ENCODE measurements at regions not wholly inside any gene's neighbourhood (a gene's known extent, or its start where the extent isn't known, plus 50 kb on each side); places are given as distances from the start of the nearest gene placed in this dataset.

DNA sequence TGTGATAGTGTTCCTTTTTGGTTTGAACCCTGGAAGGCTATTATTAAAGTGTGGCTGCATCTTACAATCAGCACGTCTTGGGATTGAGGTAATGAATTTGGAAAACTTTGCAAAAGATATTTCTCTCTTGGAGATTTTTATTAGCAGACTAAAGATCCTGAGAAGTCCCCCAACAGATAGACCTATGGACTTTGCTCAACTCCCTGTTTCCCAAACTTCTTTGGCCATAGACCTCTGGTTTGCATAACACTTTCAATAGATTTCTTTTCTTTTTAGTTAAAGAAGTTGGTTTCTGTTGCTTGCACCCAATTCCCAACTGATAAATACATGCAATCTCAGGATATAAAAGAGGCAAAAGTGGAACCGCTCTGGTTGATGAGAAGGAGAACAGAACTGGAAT lies 465.8 kb upstream of the PROK2 start:
- Histone ChIP-seq H3K4me1 (peaks cover 9 to 20% (median 13%) of the 10 kb centered on the region in 4 donors), H3K27ac (no peak overlapping the region), H3K36me3 (no peaks in the 10 kb centered on the region), H3K4me3 (no peak overlapping the region), H3K9me3 (no peaks in the 10 kb centered on the region), H3K27me3 (no peaks in the 10 kb centered on the region)
- WGBS, 2 donors (ENCODE audit: low coverage in 1 of 2) = 86 to 95% methylated on average over 2 of the region's 2 CpGs
- intact Hi-C loops (cut with DNase I; ENCODE audit: low total_unique reads) (no loop called here), in situ Hi-C loops (cut with MboI; ENCODE audit: low pct_ligation_motif_present in 1 of 4, low pct_unique_long_range_greater_than_20kb in 1 of 4, low sequenced_read_pairs in 3 of 4) (loop anchor here in 2 of 4 donors (25.0 kb wide), 2 partner anchors 288 to 538 kb away; no protein-coding TSS in a partner anchor)
- TF ChIP-seq EP300 (IDR thresholded peaks at IDR 0.05; ENCODE audit: low read depth) = no peak
- TF ChIP-seq POLR2A (IDR thresholded peaks at IDR 0.05) = no peak
- TF ChIP-seq, protein P1, sequence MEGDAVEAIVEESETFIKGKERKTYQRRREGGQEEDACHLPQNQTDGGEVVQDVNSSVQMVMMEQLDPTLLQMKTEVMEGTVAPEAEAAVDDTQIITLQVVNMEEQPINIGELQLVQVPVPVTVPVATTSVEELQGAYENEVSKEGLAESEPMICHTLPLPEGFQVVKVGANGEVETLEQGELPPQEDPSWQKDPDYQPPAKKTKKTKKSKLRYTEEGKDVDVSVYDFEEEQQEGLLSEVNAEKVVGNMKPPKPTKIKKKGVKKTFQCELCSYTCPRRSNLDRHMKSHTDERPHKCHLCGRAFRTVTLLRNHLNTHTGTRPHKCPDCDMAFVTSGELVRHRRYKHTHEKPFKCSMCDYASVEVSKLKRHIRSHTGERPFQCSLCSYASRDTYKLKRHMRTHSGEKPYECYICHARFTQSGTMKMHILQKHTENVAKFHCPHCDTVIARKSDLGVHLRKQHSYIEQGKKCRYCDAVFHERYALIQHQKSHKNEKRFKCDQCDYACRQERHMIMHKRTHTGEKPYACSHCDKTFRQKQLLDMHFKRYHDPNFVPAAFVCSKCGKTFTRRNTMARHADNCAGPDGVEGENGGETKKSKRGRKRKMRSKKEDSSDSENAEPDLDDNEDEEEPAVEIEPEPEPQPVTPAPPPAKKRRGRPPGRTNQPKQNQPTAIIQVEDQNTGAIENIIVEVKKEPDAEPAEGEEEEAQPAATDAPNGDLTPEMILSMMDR (IDR thresholded peaks at IDR 0.05) = no peak
- DNase-seq = no peak

DNA sequence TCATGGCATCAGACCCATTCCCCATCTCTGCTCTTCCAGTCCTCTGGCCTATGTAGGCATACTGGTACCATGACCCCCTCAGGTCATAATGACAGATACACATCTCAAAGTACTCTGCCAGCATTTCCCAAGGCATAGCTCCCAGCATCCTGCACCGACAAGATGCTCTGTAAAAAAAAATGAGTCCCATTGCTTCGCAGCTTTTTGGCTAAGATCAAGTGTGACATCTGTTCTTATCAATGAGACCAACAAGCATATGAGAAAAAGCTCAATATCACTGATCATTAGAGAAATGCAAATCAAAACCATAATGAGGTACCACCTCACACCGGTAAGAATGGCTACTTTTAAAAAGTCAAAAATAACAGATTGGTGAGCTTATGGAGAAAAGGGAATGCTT lies 463.9 kb upstream of the PROK2 start:
- TF ChIP-seq EP300 (IDR thresholded peaks at IDR 0.05; ENCODE audit: low read depth) (no peak), POLR2AphosphoS5 (IDR thresholded peaks at IDR 0.05) (no peak), POLR2A (IDR thresholded peaks at IDR 0.05) (no peak)
- TF ChIP-seq, protein P1 (IDR thresholded peaks at IDR 0.05) = no peak
- WGBS, 2 donors (ENCODE audit: low coverage in 1 of 2) = 93 to 95% methylated on average over 2 to 3 of the region's 3 CpGs
- intact Hi-C loops (cut with DNase I; ENCODE audit: low total_unique reads) (no loop called here), in situ Hi-C loops (cut with MboI; ENCODE audit: low pct_ligation_motif_present in 1 of 4, low pct_unique_long_range_greater_than_20kb in 1 of 4, low sequenced_read_pairs in 3 of 4) (no loop called here)
- H3K9me3 ChIP-seq = no peaks in the 10 kb centered on the region
- no peak overlapping the region for H3K27ac ChIP-seq
- H3K4me1 ChIP-seq = peaks cover 0 to 22% (median 7%) of the 10 kb centered on the region in 4 donors
- DNase-seq = no peak
- no peaks in the 10 kb centered on the region for H3K27me3 ChIP-seq
- no peaks in the 10 kb centered on the region for H3K36me3 ChIP-seq
- no peak overlapping the region for H3K4me3 ChIP-seq

DNA sequence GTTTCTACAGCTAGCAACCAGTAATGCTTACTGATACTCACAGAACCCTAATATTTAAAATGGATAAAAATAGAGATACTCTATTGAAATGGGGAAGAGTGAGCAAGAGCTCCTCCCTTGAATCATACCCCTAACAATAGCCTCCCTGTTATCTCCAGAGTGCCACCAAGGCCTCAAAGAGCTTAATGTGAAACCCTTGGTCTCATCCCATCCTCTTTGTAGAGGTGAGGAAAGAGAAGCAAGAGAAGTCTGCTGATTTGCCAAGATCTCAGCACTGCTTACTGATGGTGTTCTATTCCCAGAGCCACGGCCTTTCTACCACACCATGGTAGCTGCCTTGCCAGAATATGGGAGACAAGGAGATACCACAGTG lies 463.4 kb upstream of the PROK2 start:
- Histone ChIP-seq H3K36me3 (no peaks in the 10 kb centered on the region), H3K4me3 (no peak overlapping the region), H3K27ac (no peak overlapping the region), H3K9me3 (no peaks in the 10 kb centered on the region), H3K27me3 (no peaks in the 10 kb centered on the region), H3K4me1 (peaks cover 0 to 22% (median 7%) of the 10 kb centered on the region in 4 donors)
- no peak for DNase-seq
- in situ Hi-C loops (cut with MboI; ENCODE audit: low pct_ligation_motif_present in 1 of 4, low pct_unique_long_range_greater_than_20kb in 1 of 4, low sequenced_read_pairs in 3 of 4) (no loop called here), intact Hi-C loops (cut with DNase I; ENCODE audit: low total_unique reads) (no loop called here)
- WGBS, 2 donors (ENCODE audit: low coverage in 1 of 2) = 80 to 100% methylated on average over 1 of the region's 1 CpG
- TF ChIP-seq POLR2A (IDR thresholded peaks at IDR 0.05) = no peak
- no peak for TF ChIP-seq POLR2AphosphoS5 (IDR thresholded peaks at IDR 0.05)
- no peak for TF ChIP-seq EP300 (IDR thresholded peaks at IDR 0.05; ENCODE audit: low read depth)
- TF ChIP-seq, protein P1 (IDR thresholded peaks at IDR 0.05) = no peak

DNA sequence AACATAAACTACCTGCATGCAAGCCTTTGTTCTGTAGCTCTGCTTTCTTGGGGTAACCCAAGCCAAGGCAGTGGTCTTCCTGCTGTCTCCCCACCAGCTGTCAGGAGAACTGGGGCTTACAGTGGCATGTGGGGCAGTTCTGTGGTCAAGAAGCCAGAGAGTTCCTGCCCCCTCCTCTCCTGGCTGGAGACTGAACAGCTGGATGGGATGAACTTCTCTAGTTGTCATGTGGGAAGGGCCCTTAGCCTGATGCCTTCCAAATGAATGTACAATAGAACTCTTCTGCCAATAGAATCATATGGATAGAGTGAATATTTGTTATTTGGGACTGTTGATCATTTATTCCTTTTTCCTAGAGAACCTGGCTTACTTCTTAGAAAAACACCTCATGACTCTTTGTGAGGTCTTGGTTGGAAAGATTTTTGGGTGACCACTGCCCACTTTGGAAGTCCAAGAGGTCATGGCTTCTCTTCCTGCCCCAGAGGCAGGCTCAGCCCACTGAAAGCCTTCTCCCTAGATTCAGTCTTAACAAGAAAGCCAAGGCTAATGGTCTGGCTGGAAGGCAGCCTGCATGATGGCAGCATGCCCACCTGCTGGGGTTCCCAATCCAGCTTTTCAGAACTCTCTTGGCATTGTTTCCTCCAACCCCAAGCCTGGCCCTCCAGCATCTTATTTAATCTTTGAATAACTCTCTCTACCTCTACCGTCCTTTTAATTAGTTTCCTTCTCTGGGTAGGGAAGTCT lies 462.9 kb upstream of the PROK2 start:
- Histone ChIP-seq H3K36me3 (no peaks in the 10 kb centered on the region), H3K27ac (no peak overlapping the region), H3K4me3 (no peak overlapping the region), H3K4me1 (peaks cover 0 to 22% (median 7%) of the 10 kb centered on the region in 4 donors), H3K9me3 (no peaks in the 10 kb centered on the region), H3K27me3 (no peaks in the 10 kb centered on the region)
- TF ChIP-seq EP300 (IDR thresholded peaks at IDR 0.05; ENCODE audit: low read depth) (no peak), POLR2A (IDR thresholded peaks at IDR 0.05) (no peak)
- TF ChIP-seq, protein P1 (IDR thresholded peaks at IDR 0.05) = no peak
- DNase-seq = no peak
- in situ Hi-C loops (cut with MboI; ENCODE audit: low pct_ligation_motif_present in 1 of 4, low pct_unique_long_range_greater_than_20kb in 1 of 4, low sequenced_read_pairs in 3 of 4) (no loop called here), intact Hi-C loops (cut with DNase I; ENCODE audit: low total_unique reads) (no loop called here)
- WGBS, 2 donors (ENCODE audit: low coverage in 1 of 2) = 33 to 85% methylated on average over 1 of the region's 1 CpG

All from transverse colon (tissue), 4 donors.